ENCODE measurements at regions not wholly inside any gene's neighbourhood (a gene's known extent, or its start where the extent isn't known, plus 50 kb on each side); places are given as distances from the start of the nearest gene placed in this dataset.
"Not testable (repeated sequence)": the region's sequence is repeated elsewhere in the genome, so short reads cannot be mapped to it uniquely, and the experiment has no call there.

DNA sequence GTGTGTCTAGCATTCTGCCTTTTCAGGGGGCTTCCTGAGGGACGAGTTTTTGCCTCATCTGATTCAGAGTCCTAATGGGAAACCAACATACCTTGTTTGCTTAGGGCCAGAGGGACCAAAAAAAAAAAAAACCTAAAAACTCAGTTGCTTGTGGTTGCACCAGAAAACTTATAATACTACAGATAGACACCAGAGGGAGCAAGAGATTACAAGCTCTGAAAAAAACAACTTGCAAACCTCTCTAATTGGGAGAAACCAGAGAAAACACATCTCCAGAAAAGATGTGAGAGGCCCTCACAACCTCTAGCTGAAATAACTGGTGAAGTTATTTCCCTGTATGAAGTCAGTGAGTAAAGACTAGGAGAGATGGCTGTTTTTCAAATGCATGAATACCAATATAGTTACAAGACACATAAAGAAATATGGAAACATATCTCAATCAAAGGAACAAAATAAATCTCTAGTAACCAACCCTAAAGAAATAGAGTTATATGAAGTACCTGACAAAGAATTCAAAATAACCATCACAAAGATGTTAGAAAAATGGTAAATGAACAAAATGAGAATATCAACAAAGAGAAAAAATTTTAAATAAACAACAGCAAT is 233.7 kb upstream of the NFIA start:
- DNase-seq: no peak

DNA sequence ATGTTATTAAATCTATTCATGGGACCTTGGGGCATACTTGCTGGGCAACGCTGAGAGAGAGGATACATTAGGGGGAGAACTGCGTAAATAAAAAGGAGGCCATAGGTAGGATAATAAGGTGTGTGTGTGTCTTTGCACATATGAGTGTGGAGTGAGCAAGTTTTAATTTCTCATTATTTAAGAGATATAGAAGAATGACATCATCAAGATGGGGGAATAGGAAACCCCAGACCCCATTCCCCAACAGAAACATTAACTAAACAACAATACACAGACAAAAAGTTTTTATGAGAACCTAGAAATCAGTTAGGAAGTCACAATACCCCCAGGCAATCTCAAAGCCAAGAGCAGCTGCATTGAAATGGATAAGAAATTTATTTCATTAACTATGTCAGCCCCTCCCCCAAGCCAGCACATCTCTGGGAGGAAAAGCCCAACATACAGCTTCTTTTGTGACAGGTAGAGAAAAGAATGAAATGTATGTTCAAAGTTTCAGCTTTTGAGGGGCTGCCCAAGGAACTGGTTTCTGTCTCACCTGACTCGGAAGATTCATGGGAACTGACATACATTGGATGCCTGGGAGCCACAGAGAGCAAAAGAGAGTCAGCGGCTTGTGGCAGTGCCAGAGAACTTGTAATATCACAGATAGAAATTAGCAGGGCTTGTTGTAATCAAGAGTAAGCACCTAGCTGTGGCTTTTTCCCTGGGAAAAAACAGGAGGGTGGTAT is 234.3 kb upstream of the NFIA start:
- no peak for DNase-seq

DNA sequence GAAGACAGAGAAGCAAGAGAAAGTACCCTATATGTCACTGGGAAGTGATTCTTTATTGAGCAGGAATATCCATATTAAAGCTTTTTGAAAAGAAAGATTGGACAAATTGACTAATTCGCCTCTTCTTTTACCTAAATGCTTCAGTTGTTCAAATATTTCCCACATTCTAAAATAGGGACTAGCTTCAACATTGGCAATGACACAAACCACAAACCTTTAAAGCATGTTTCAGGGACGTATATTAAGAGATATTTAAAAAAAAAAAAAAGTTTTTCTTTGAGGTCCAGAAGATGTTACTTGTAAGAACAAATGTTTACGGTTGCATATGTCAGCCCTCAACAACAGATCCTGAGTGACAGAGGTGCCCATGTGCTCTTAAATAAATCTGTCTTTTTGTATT is 235.0 kb upstream of the NFIA start:
- DNase-seq: no peak

DNA sequence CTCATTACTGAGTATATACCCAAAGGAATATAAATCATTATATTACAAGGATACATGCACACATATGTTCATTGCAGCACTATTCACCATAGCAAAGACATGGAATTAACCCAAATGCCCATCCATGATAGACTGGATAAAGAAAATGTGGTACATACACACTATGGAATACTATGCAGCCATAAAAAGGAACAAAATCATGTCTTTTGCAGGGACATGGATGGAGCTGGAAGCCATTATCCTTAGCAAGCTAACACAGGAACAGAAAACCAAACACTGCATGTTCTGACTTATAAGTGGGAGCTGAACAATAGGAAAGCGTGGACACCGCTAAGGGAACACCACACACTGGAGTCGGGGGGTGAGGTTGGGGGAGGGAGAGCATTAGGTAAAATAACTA is 236.7 kb upstream of the NFIA start:
- not testable (repeated sequence) for DNase-seq

DNA sequence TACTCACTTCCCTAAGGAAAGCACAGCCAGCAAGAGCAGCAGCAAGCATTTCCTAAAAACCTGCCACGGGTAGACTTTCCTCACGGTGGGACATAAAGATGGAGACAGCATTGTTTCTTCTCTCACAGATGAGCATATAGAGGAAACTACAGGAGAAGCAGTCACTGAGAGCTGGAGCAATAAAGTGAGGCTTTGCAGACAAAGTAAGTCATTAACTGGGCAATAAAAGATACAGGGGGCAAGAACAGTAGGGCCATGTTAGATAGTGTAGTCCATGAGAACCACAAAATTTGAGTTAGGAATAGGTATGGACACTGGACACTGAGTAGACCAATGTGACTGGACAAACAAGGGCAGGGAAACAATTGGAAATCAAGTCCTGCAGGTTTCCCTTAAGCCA is 240.1 kb upstream of the NFIA start:
- DNase-seq: no peak

DNA sequence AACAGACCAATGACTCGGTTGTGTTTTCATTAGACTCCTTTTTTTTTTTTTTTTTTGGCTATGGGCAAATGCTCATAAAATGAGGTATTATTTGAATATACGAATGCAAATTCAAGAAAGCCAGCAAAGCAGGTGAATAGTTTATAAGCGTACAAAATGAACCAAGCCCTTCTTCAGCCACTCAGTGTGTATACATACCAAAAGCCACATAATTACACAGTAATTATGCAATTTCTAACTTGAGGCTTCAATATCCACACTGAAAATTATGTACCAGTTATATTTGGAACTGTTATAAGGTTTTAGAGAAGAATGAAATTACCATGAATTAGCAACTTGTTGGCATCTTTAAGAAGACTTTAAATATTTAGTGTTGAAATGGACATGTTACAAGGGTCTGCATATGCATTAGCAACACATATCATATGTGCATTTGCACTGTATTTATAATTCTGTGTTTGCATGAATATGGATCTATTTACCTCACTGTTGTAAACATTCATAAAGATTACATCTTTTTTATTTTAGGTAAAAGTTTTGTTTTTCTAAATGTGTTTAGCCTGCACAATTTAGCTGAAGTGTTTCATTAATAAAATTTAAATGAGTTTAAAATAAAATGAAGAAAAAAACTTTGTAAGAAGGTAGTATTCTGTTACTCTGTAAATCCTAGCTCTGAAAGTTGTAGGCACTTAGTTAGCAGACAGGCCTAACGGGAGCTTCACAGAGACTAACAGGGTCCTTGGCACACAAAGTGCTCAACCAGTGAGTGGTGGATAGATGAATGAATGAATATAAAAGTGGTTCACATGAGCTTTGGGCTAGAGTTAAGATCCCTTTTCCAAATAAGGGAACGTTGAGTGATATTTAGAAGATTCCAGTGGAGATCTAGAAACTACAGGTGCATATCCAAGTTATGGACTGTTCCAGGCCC is 241.0 kb upstream of the NFIA start:
- no peak for DNase-seq

DNA sequence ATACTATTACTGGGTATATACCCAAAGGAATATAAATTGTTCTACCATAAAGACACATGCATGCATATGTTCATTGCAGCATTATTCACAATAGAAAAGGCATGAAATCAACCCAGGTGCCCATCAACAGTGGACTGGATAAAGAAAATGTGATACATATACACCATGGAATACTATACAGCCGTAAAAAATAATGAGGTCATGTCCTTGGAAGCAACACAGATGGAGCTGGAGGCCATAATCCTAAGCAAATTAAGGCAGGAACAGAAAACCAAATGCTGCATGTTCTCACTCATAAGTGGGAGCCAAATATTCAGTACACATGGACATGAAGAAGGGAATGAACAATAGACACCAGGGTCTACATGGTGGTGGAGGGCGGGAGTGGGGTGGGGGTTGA is 241.9 kb upstream of the NFIA start:
- not testable (repeated sequence) for DNase-seq

DNA sequence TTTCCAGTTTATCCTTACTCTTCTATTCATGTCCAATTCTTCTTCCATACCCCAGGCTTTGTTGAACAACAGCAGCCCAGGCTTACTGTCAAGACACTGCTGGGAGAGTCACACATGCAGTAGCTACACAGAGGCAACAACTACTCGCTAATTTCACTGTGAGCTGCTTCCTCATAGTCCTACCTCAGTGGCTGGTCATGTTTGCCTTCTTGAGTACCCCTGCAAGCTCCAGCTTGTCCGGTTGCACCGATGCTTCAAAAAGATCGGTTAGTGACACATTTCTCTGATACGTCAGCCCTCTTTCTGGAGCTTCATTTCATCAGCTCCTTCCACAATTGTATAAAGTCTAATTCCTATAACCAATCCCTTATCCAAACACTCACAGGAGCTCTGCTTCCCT is 246.7 kb upstream of the NFIA start:
- DNase-seq: no peak

DNA sequence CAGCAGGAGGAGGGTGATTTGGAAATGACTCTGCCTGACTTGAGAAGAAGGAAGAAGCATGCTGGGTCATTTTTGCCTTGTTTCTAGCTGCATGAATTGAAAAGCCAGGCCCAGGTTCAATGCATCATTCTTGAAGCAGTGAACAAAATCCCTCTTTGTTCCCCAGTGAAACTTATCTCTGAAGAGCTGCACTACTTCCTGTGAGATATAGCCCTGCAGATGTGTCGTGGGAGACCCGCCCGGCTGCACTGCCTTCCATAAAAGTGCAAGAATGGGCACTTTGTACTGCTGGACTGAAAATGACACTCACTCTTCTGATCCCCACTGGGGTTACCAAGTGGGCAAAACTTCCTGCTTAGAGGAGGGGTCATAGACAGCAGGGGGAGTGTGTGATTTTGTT is 249.2 kb upstream of the NFIA start:
- no peak for DNase-seq

DNA sequence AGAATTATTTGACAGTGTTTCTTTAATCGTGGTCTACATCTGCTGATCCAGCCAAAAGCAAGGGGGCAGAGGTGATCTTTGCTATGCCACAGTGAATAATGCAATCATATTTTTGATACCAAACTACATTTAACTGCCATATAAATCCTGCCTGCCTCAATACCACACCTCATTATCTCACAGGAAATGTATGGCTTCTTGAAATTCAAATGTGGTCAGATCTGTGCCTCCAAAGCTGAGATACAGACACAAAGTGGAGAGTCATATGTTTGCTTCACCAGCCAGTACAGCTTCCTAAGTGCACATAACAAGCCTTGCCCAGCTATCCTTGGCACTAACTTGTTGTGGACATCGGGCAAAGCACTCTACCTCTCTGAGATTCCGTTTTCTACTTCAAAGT is 250.0 kb upstream of the NFIA start:
- DNase-seq: no peak

DNA sequence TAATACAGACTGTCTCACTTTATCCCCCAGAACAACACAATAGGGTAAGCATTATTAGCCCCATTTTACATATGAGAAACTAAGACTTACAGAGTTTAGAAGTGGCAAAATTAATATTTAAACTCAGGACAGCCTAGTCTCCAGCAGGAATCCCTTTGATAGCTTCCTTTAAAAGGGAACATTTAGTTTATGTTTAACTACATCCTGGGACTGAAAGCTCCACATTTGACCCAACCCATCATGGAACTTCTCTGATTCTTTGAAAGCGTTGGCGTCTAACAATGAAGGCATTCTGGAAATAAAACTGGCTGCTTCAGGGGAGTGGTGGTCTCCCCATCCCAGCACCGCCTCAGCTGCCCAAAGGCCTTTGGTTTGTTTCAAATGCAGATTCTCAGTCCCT is 250.6 kb upstream of the NFIA start:
- DNase-seq: no peak

DNA sequence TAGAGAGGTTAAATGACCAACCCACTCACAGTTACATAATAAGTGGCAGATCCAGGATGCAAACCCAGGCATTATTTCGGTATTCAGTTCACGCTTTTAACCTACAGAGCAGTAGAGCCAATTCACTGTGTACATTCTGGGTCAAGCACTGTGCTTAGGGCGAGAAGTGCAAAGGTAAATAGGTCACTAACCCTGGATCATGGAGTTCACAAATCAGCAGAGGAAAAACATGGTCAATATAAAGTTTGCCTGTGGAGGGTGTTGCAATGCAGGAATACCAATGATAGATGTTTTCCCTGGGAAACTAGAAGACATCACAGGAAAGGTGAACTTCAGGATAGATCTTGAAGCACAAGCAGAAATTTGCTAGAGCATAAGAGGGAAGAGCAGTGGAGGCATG is 253.4 kb upstream of the NFIA start:
- DNase-seq: no peak

DNA sequence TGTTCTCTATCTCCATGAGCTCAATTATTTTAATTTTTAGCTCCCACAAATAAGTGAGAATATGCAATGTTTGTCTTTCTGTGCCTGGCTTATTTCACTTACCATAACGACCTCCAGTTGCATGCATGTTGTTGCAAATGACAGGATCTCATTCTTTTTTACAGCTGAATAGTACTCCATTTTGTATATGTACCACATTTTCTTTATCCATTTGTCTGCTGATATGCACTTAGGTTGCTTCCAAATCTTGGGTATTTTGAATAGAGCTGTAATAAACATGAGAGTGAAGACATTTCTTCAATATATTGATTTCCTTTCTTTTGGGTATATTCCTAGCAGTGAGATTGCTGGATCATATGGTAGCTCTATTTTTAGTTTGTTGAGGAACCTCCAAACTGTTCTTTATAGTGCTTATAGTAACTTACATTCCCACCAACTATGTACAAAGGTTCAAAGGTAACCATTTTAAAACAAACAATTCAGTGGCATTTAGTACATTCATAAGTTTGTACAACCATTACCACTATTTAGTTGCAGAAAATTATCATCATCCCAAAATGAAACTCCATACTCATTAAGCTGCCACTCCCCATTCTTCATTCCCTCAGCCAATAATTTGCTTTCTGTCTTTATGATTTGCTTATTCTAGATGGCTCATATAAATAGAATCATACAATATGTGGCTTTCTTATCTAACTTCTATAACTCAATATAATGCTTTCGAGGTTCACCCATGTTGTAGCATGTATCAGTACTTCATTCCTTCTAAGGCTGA is 255.9 kb upstream of the NFIA start:
- DNase-seq: no peak

DNA sequence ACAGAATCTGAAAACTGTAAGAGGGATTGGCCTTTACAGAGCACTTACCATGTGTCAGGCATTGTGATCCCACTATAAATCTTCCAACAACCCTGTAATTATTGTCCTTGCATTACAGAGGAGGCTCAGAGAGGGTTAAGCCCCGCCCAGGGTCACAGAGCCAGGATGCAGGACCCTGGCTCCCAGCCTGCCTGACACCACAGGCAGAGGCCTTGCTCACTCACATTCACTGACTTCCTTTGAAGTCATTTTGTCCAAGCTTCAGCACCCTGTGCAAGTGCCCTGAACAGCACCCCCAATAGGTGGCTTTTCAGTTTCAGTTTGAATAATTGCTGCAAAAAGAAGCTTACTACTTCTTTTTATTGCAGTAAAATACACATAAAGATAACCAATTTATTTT is 256.8 kb upstream of the NFIA start:
- no peak for DNase-seq

DNA sequence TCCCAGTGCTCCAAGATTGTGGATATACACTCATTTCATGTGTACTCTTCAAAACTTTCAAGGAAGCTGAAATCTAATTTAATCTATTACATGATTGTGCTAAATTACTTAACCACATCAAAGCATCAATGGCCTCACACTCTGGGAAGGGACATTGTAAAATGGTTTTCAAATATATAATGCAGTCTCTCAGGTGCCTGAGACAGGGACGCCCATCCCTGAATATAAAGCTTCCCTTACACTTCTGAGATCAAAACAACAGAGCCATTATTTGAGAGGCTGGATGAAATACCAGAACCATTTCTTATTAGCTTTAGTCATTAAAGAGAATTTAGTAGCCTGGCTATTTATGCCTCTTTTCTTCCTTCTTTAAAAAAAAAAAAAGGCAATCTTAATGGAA is 259.2 kb upstream of the NFIA start:
- DNase-seq: no peak

DNA sequence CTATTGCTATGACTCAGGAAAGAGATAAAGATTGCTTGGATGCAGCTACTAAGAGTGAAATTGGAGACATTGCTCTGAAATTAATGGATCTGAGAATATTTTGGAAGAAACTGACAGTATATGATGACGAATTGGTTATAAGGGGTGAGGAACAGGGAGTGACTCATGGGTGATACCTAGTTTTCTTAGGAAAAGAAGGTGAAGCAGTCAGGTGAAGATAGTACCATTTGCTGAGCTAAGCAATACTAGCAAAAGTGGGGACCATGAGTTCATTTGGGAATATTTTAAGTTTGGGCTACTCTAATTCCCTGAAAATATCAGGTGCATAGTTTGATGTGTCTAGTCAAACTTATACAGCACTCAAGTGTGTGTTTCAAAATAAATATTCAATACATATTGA is 260.1 kb upstream of the NFIA start:
- no peak for DNase-seq

DNA sequence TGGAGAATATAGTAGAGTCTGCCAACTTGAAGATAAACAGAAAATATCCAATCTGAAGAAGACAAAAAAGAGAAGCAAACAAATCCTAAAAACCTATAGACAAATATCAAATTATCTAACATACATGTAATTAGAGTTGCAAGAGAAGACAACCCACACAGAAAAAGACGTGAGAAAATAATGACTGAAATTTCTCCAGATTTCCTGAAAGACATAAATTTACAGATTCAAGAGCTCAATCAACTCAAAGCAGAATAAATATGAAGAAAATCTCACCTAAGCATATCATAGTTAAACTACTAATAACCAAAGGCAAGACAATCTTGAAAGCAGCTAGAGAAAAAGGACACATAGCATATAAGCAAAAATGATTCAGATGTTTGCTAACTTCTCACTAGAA is 261.2 kb upstream of the NFIA start:
- DNase-seq: no peak

DNA sequence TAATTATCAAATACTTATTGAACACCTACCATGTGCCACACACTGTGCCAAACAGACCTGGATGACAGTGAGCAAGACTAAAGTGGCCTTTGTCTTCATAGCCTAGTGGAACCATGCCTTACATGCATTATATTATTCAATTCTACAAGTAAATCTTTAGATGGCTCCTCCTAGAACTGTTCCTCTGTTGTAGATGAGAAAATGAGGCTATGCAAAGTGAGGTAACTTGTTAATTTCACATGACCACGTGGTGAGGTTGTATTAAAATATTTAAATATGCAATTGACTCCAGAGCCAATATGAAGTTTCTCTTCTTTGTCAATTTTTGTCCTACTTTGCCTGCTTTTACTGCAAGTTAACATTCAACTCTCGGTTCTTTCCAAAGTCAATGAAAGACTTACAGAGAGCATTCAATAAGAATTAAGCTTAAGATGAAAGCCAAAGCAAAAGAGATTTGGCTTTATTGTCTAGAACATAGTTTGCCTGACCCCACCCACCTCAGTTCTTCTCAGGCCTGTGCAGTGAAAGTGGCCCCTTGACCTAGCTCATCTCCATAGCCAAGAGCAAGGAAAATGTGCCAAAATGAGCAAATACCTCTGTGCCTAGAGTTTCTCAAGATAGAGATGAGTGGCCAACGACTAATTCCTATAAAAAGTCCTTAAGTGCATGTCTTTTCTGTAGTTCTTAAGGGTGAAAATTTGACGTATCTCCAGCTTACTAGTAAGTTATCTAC is 263.2 kb upstream of the NFIA start:
- no peak for DNase-seq

DNA sequence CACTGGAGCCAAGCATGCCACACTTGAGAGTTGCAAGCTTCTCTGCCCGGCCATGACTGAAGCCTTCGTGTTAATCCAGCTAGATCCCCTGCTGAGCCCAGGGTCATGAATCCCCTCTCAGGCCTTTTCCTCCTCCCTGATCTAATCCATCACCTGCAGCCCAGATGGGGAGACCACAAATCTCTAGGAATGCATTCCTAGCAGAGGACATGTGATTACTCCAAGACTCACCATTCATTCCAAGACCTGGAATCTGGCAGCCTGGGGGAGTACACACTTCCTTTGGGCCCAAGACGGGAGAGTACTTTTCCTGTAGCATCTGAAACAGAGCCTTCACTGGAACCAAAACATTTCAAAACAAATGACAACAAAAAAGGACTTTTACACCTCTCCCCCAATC is 269.3 kb upstream of the NFIA start:
- DNase-seq: no peak

DNA sequence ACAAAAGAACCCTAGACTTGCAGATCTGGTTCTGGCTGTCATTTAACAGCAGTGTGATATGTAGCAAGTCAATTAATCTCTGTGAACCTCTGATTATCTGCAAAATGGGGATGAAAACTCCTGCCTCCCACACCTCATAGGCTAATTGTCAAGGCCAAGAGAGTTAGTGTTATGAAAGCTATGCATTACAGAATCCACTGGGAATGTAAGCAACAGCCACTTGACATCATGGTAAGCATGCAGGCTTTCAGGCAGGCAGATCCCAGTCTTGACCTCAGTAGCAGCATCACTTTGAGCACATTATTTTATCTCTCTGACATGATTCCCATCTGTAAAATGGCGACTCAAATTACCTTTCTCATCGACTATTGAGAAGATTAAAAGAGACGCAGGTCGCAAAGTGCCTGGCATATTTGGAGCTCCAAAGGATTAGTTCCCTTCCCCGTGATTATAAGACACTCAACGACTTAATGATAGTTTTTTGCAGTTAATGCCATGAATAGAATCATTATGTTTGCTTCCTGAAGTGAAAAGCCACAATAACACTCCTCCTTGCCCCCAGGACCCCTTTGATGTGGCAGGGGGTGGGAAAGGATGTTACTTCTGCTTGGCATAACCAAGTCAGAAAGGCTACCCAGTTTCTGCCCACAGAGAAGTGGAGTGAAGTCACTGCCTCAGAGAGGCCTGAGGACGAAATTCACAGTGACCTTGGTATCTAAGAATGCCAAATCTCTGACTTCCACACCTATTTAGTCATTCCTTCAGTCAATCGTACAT is 273.0 kb upstream of the NFIA start:
- no peak for DNase-seq

DNA sequence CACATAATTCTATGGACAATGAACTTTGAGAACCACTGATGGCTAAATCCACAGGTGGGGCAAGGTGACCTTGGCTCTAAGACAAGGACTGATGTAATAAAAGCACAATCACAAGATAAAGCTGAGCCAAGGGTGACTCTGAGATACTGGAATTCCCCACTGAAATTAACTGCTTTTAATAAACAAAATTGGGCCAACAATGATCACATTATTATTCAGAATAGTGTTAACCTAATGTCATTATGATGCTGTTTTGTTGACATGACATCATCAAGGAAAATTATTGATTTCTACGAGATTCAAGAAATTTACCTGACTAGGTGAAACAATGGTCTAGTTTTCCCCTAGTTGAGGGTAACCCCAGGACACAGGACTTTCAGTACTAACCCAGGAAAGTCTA is 273.7 kb upstream of the NFIA start:
- DNase-seq: no peak

DNA sequence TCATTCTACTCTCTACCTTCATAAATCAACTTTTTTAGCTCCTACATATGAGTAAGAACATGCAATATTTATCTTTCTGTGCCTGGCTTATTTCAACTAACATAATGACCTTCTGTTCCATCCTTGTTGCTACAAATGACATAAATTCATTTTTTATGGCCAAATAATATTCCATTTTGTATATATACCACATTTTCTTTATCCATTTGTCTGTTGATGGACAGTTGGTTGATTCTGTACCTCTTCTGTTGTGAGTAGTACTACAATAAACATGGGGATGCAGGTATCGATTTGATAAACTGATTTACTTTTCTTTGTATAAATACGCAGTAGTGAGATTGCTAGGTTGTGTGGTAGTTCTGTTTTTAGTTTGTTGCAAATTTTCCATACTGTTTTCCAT is 279.5 kb upstream of the NFIA start:
- no peak for DNase-seq
